ENCODE measurements at regions not wholly inside any gene's neighbourhood (a gene's known extent, or its start where the extent isn't known, plus 50 kb on each side); places are given as distances from the start of the nearest gene placed in this dataset.

GRCh38 chr17:70558821-70559220, 389.5 kb downstream of the KCNJ2 start:
- POLR2A ChIA-PET (ENCODE audit: partially characterized antibody), result no interaction called here
- Histone ChIP-seq H2BK20ac (ENCODE audit: low read length) (no peak overlapping the region), H2BK5ac (ENCODE audit: low read depth, low read length) (no peak overlapping the region), H3K4me1 (replicated peaks in 1 of 4; ENCODE audit: control insufficient read depth in 3 of 4, insufficient read depth in 4 of 4, low read length in 3 of 4) (no peaks in the 10 kb centered on the region), H3K9ac (replicated peaks in 1 of 4; ENCODE audit: extremely low read depth in 1 of 4, low read depth in 3 of 4, low read length in 3 of 4) (no peak overlapping the region), H3K27ac (ENCODE audit: low read depth, low read length) (no peak overlapping the region), H3K23me2 (ENCODE audit: low read depth, low read length) (no peaks in the 10 kb centered on the region), H3K27me3 (replicated peaks in 1 of 4; ENCODE audit: control insufficient read depth in 3 of 4, extremely low read depth in 1 of 4, insufficient read depth in 3 of 4, low read length in 3 of 4) (no peaks in the 10 kb centered on the region), H2BK120ac (replicated peaks; ENCODE audit: low read depth, low read length) (no peak overlapping the region), H4K8ac (ENCODE audit: extremely low read depth, insufficient read depth, low read length) (no peak overlapping the region), H3K4me2 (ENCODE audit: insufficient read depth in 1 of 2, low read depth in 2 of 2, low read length in 2 of 2) (no peak overlapping the region), H3K23ac (ENCODE audit: insufficient read length) (no peak overlapping the region), H2AFZ (ENCODE audit: low read length) (no peak overlapping the region), H3K14ac (ENCODE audit: insufficient read length) (no peak overlapping the region), H3K18ac (ENCODE audit: extremely low read depth, low read length) (no peak overlapping the region), H4K20me1 (replicated peaks in 1 of 2; ENCODE audit: control insufficient read depth in 1 of 2, insufficient read depth in 2 of 2, low read length in 2 of 2) (no peaks in the 10 kb centered on the region), H4K91ac (replicated peaks; ENCODE audit: insufficient read length, low read length) (no peak overlapping the region), H2BK12ac (ENCODE audit: low read depth, low read length) (no peak overlapping the region), H2BK15ac (ENCODE audit: low read length) (no peak overlapping the region), H3K56ac (replicated peaks; ENCODE audit: insufficient read length, low read depth, low read length) (no peak overlapping the region), H3K4me3 (ENCODE audit: extremely low read depth in 1 of 4, insufficient read depth in 2 of 4, low read depth in 3 of 4, low read length in 4 of 4) (no peak overlapping the region), H3K79me2 (ENCODE audit: control insufficient read depth in 1 of 2, insufficient read depth in 2 of 2, low read length in 2 of 2) (no peaks in the 10 kb centered on the region), H3K4ac (replicated peaks; ENCODE audit: insufficient read length, low read depth, low read length) (no peak overlapping the region), H2AK5ac (ENCODE audit: low read depth, low read length) (no peak overlapping the region), H3K9me3 (ENCODE audit: insufficient read depth in 2 of 2, low read depth in 1 of 2, low read length in 1 of 2) (no peaks in the 10 kb centered on the region), H3K79me1 (ENCODE audit: low read depth, low read length) (no peaks in the 10 kb centered on the region), H4K5ac (ENCODE audit: insufficient read length, low read depth, low read length) (no peak overlapping the region), H3K36me3 (ENCODE audit: control insufficient read depth in 2 of 4, insufficient read depth in 4 of 4, low read length in 3 of 4) (no peaks in the 10 kb centered on the region)
- 98% methylated on average over 3 of the region's 3 CpGs; no CpG with 5 or more reads in 1 of the 2 experiments for WGBS, 2 experiments (ENCODE audit: extremely low coverage in 1 of 2, insufficient coverage in 1 of 2, insufficient read length in 1 of 2, insufficient replicate concordance in 2 of 2, low coverage in 1 of 2, low lambda C conversion rate in 2 of 2, missing lambda C conversion rate in 1 of 2)
- FAIRE-seq (no peak), DNase-seq (ENCODE audit: low read depth in 1 of 2, low spot score in 2 of 2) (no peak)
- CTCF ChIA-PET (ENCODE audit: partially characterized antibody), result no interaction called here
- TF ChIP-seq YY1 (IDR thresholded peaks at IDR 0.05; ENCODE audit: low read depth, low read length), result no peak
- TF ChIP-seq CEBPB (IDR thresholded peaks at IDR 0.05; ENCODE audit: low read depth, low read length), result no peak
- TF ChIP-seq RXRA (IDR thresholded peaks at IDR 0.05; ENCODE audit: insufficient read depth, low read depth, low read length), result no peak
- TF ChIP-seq POLR2A (IDR thresholded peaks at IDR 0.05; ENCODE audit: control extremely low read depth in 1 of 2, low read depth in 2 of 2, low read length in 2 of 2), result no peak
- TF ChIP-seq FOSL1 (IDR thresholded peaks at IDR 0.05; ENCODE audit: insufficient read depth, low read depth, low read length), result no peak
- no peak for TF ChIP-seq CHD1 (IDR thresholded peaks at IDR 0.05; ENCODE audit: low read depth, low read length)
- no peak for TF ChIP-seq RAD21 (IDR thresholded peaks at IDR 0.05 in 1 of 2, conservative IDR thresholded peaks at IDR 0.05 in 1 of 2; ENCODE audit: low read depth in 2 of 2, low read length in 2 of 2)
- no peak for TF ChIP-seq SIN3A (conservative IDR thresholded peaks at IDR 0.05 in 1 of 2, IDR thresholded peaks at IDR 0.05 in 1 of 2; ENCODE audit: low read depth in 1 of 2, low read length in 2 of 2)
- no peak for TF ChIP-seq EP300 (IDR thresholded peaks at IDR 0.05; ENCODE audit: borderline replicate concordance in 1 of 2, low read depth in 2 of 2, low read length in 2 of 2)
- no peak for TF ChIP-seq RFX5 (IDR thresholded peaks at IDR 0.05; ENCODE audit: borderline replicate concordance, low read depth, low read length)
- TF ChIP-seq MAX (IDR thresholded peaks at IDR 0.05), result no peak
- TF ChIP-seq BCL11A (IDR thresholded peaks at IDR 0.05; ENCODE audit: low read depth in 2 of 2, low read length in 2 of 2), result no peak
- TF ChIP-seq GABPA (IDR thresholded peaks at IDR 0.05; ENCODE audit: borderline replicate concordance, insufficient read depth, low read length), result no peak
